Gastroesophageal sphincter (tissue), 3 donors: ENCODE measurements at regions not wholly inside any gene's neighbourhood (a gene's known extent, or its start where the extent isn't known, plus 50 kb on each side); places are given as distances from the start of the nearest gene placed in this dataset.

Experiments used
- CTCF ChIP-seq, 4 experiments: fragments of 200-600 bp in 2 of 4; fragments of 450-650 bp in 2 of 4; sonication (generic) in 1 of 4; IDR thresholded peaks; one replicate each; pipeline ENCODE4 v1.5.1; 2017 to 2019; ENCODE audit warnings: antibody characterized with exemption in 4 of 4, mild to moderate bottlenecking in 2 of 4, moderate library complexity in 2 of 4
- POLR2AphosphoS5 ChIP-seq: sonication (generic); formaldehyde crosslinking; IDR thresholded peaks from one replicate; pipeline ENCODE4 v1.6.1; 2017; ENCODE audit warnings: antibody characterized with exemption

DNA sequence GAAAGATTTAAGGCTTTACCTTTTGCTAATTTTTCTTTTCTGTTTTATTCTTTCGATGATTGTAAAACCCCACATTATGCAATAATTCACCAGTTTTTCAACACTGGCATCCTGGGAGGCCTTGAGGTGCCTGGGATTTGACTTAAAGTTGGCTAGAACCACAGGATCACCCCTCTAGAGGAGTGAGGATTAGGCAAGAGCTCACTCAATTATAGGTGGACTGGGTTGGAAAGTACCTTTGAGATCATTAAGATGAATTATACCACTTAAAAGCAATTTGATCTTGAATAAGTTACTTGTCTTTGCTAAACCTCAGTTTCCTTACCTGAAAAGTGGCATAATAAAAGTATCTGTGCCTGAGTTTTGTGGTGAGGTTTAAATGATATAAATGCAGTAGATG is 212.8 kb upstream of the TPRG1 start:
- no peak for TF ChIP-seq CTCF (IDR thresholded peaks at IDR 0.05)
- TF ChIP-seq POLR2AphosphoS5 = no peak
